GM11168 (cell line): ENCODE measurements at regions not wholly inside any gene's neighbourhood (a gene's known extent, or its start where the extent isn't known, plus 50 kb on each side); places are given as distances from the start of the nearest gene placed in this dataset.

ENCODE experiments used
- in situ Hi-C: fragments of 300-500 bp; cut with MboI; formaldehyde crosslinking; loops from one replicate; pipeline ENCODE4 v1.12.0; 2022; ENCODE audit warnings: low sequenced_read_pairs; ENCODE audit not compliant: unreplicated experiment

GRCh38 chr2:234318361-234318760, 178.5 kb downstream of the ARL4C start:
- in situ Hi-C loops, result no loop called here

- in situ Hi-C loops, result no loop called here
Measured at GRCh38 chr2:234313558-234313957, 183.3 kb downstream of the ARL4C start.

- in situ Hi-C loops, result no loop called here
Measured at GRCh38 chr2:234310166-234310565, 186.7 kb downstream of the ARL4C start.

- in situ Hi-C loops, result no loop called here
Measured at GRCh38 chr2:234309431-234309830, 187.4 kb downstream of the ARL4C start.

GRCh38 chr2:234308813-234309195, 188.1 kb downstream of the ARL4C start:
- in situ Hi-C loops, result no loop called here

GRCh38 chr2:234308073-234308812, 188.6 kb downstream of the ARL4C start:
- in situ Hi-C loops, result no loop called here

GRCh38 chr2:234307322-234307961, 189.4 kb downstream of the ARL4C start:
- in situ Hi-C loops, result no loop called here

- in situ Hi-C loops, result no loop called here
Measured at GRCh38 chr2:234306426-234307173, 190.3 kb downstream of the ARL4C start.

- in situ Hi-C loops, result no loop called here
Measured at GRCh38 chr2:234305846-234306245, 191.0 kb downstream of the ARL4C start.

GRCh38 chr2:234304950-234305349, 191.9 kb downstream of the ARL4C start:
- in situ Hi-C loops, result no loop called here

GRCh38 chr2:234302664-234302991, 194.3 kb downstream of the ARL4C start:
- in situ Hi-C loops, result no loop called here

GRCh38 chr2:234300932-234301823, 195.7 kb downstream of the ARL4C start:
- in situ Hi-C loops, result no loop called here

- in situ Hi-C loops, result no loop called here
Measured at GRCh38 chr2:234300391-234300925, 196.4 kb downstream of the ARL4C start.

GRCh38 chr2:234298918-234299317, 198.0 kb downstream of the ARL4C start:
- in situ Hi-C loops, result no loop called here

GRCh38 chr2:234296991-234297390, 199.9 kb downstream of the ARL4C start:
- in situ Hi-C loops, result no loop called here

GRCh38 chr2:234293973-234294372, 202.9 kb downstream of the ARL4C start:
- in situ Hi-C loops, result no loop called here

- in situ Hi-C loops, result no loop called here
Measured at GRCh38 chr2:234292962-234293243, 204.0 kb downstream of the ARL4C start.

GRCh38 chr2:234292205-234292961, 204.5 kb downstream of the ARL4C start:
- in situ Hi-C loops, result no loop called here

- in situ Hi-C loops, result no loop called here
Measured at GRCh38 chr2:234291765-234292204, 205.1 kb downstream of the ARL4C start.

- in situ Hi-C loops, result no loop called here
Measured at GRCh38 chr2:234290671-234291070, 206.2 kb downstream of the ARL4C start.
